ENCODE measurements at regions not wholly inside any gene's neighbourhood (a gene's known extent, or its start where the extent isn't known, plus 50 kb on each side); places are given as distances from the start of the nearest gene placed in this dataset.
"Not testable (repeated sequence)": the region's sequence is repeated elsewhere in the genome, so short reads cannot be mapped to it uniquely, and the experiment has no call there.

DNA sequence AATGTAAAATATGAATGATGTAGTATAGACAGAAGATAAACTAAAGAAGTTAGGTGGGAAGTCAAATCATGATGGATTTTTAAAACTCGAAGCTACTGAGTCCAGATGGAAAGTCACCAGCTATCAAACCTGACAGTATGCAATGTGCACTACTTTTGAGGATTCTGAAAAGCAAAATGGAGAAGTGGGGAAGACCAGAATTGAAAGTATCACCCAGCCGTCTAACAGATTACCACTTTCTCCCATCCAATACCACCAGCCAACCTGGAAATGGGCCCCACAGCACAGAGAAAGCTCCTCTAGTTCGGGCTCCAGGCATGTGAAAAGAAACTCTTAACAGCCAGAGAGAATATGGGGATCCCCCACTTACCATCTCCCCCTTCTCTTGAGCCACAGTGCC is 67.9 kb upstream of the SRRM3 start:
- TF ChIP-seq, protein P1, sequence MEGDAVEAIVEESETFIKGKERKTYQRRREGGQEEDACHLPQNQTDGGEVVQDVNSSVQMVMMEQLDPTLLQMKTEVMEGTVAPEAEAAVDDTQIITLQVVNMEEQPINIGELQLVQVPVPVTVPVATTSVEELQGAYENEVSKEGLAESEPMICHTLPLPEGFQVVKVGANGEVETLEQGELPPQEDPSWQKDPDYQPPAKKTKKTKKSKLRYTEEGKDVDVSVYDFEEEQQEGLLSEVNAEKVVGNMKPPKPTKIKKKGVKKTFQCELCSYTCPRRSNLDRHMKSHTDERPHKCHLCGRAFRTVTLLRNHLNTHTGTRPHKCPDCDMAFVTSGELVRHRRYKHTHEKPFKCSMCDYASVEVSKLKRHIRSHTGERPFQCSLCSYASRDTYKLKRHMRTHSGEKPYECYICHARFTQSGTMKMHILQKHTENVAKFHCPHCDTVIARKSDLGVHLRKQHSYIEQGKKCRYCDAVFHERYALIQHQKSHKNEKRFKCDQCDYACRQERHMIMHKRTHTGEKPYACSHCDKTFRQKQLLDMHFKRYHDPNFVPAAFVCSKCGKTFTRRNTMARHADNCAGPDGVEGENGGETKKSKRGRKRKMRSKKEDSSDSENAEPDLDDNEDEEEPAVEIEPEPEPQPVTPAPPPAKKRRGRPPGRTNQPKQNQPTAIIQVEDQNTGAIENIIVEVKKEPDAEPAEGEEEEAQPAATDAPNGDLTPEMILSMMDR (conservative IDR thresholded peaks at IDR 0.05) = no peak
- H3K27me3 Mint-ChIP-seq (ENCODE audit: low read depth) = peaks cover 76% of the 10 kb centered on the region
- no peak overlapping the region for H3K27ac Mint-ChIP-seq (ENCODE audit: unreplicated experiment)

DNA sequence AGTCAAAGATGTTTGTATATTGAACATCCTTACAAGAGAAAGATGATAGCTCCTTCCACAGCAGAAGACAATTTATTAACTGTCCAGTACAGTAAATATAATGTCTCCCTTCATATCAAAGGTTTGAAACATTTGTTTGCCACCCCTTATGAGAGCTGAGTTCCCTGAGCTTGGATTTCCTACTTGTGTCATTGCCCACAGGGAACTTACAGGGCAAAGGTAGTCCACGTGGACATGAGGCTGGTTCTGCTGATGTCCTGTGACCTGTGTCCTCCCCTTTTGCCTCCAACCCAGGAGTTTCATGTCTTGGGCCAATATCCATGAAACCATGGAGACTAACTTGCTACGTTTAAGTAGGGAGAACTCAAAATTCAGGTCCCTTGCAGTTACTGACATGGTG is 66.4 kb upstream of the SRRM3 start:
- not testable (repeated sequence) for H3K4me3 Mint-ChIP-seq; H3K27ac Mint-ChIP-seq (ENCODE audit: unreplicated experiment); H3K4me1 Mint-ChIP-seq; H3K36me3 Mint-ChIP-seq (ENCODE audit: low read depth); DNase-seq (ENCODE audit: low read depth, low spot score); H3K9me3 Mint-ChIP-seq
- peaks cover 84% of the 10 kb centered on the region for H3K27me3 Mint-ChIP-seq (ENCODE audit: low read depth)

More for the DNA sequence above, 67.9 kb upstream of the SRRM3 start:
- Mint-ChIP-seq H3K36me3 (ENCODE audit: low read depth) (no peaks in the 10 kb centered on the region), H3K9me3 (no peaks in the 10 kb centered on the region), H3K4me3 (no peak overlapping the region), H3K4me1 (no peaks in the 10 kb centered on the region)
- no peak for DNase-seq (ENCODE audit: low read depth, low spot score)

DNA sequence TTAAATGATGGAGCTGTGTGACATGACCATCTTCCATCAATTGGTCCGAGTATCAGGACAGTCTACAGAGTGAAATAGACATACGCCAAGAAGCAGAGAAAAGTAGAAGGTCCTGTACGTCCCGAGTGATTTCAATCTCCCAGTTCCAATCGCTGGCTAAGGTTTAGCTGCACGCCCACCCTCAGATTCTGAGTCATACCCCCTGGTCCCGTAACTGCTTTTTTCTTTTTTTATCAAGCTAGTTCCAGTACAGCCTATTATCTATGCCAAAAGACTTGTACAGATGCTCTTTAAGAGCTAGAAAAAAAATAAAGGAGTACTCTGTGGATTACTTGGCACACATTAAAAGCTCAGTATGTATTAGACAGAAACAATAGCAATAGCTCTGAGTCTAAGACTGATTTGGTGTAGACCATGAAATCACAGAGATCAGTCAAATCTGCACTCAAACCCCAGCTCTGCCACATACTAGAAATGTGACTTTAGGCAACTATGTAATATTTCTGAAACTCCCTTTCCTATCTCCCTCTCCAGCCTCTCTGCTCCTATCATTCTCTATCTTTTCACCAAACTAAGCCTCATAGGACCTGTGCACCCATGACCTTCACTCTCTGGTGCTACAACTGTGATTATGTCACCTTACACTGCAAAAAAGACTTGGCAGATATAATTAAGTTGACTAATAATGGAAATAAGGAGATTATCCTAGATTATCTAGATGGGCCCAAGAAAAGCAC is 63.0 kb upstream of the SRRM3 start:
- not testable (repeated sequence) for H3K4me3 Mint-ChIP-seq; H3K36me3 Mint-ChIP-seq (ENCODE audit: low read depth); DNase-seq (ENCODE audit: low read depth, low spot score); H3K27ac Mint-ChIP-seq (ENCODE audit: unreplicated experiment); H3K9me3 Mint-ChIP-seq; H3K4me1 Mint-ChIP-seq
- peaks cover 74% of the 10 kb centered on the region for H3K27me3 Mint-ChIP-seq (ENCODE audit: low read depth)

DNA sequence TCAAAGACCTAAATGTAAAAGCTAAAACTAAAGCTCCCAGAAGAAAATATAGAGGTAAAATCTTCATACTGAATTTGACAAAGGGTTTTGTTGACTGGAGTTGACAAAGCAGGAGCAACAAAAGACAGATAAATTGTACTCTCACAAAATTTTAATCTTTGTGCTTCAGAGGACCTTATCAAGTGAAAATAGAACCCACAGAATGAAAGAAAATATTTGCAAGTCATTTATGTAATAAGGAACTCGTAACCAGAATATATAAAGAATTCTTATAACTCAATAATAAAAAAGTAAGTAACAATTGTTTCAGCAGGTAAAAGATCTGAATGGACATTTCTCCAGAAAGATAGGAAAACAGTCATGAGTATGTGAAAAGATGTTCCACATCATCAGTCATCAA is 62.0 kb upstream of the SRRM3 start:
- no peak for DNase-seq (ENCODE audit: low read depth, low spot score)
- Mint-ChIP-seq H3K4me1 (no peaks in the 10 kb centered on the region), H3K27me3 (ENCODE audit: low read depth) (peaks cover 64% of the 10 kb centered on the region), H3K9me3 (no peaks in the 10 kb centered on the region), H3K27ac (ENCODE audit: unreplicated experiment) (no peak overlapping the region), H3K36me3 (ENCODE audit: low read depth) (no peaks in the 10 kb centered on the region), H3K4me3 (no peak overlapping the region)
- TF ChIP-seq, protein P1 (conservative IDR thresholded peaks at IDR 0.05) = no peak

DNA sequence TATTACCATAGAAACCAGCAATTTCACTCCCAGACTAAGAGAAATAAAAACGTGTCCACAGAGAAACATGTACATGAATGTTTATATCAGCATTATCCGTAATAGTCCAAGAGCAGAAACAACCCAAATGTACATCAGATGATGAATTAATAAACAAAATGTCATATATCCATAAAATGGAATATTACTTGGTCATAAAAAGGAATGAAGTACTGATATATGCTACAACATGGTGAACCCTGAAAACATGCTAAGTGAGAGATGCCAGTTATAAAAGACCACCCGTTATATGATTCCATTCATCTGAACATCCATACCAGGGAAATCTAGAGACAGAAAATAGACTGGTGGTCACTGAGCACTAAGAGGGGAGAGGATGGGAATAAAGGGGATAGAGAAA is 61.4 kb upstream of the SRRM3 start:
- H3K4me3 Mint-ChIP-seq; H3K27ac Mint-ChIP-seq (ENCODE audit: unreplicated experiment); H3K9me3 Mint-ChIP-seq; H3K4me1 Mint-ChIP-seq; DNase-seq (ENCODE audit: low read depth, low spot score); H3K36me3 Mint-ChIP-seq (ENCODE audit: low read depth): not testable (repeated sequence)
- H3K27me3 Mint-ChIP-seq (ENCODE audit: low read depth) = peaks cover 58% of the 10 kb centered on the region

DNA sequence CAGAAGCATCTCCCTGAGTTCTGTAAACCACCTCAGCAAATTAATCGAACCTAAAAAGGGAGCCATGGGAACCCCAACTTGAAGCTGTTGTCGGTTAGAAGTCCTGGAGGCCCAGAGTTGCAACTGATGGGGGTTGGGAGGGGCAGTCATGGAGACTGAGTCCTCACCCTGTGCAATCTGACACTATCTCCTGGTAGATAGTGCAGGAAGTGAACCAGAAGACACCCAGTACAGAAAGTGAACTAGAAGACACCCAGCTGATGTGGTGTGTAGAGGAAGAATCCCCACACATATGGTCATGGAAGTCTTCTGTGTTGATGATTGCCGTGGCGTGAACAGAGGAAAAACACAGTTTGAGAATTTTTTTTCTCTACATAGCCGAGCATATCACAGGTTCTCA is 58.8 kb upstream of the SRRM3 start:
- Mint-ChIP-seq H3K4me1 (peaks cover 3% of the 10 kb centered on the region), H3K9me3 (no peaks in the 10 kb centered on the region), H3K27ac (ENCODE audit: unreplicated experiment) (no peak overlapping the region), H3K4me3 (no peak overlapping the region), H3K27me3 (ENCODE audit: low read depth) (peaks cover 34% of the 10 kb centered on the region), H3K36me3 (ENCODE audit: low read depth) (no peaks in the 10 kb centered on the region)
- DNase-seq (ENCODE audit: low read depth, low spot score) = no peak
- TF ChIP-seq, protein P1 (conservative IDR thresholded peaks at IDR 0.05) = no peak

DNA sequence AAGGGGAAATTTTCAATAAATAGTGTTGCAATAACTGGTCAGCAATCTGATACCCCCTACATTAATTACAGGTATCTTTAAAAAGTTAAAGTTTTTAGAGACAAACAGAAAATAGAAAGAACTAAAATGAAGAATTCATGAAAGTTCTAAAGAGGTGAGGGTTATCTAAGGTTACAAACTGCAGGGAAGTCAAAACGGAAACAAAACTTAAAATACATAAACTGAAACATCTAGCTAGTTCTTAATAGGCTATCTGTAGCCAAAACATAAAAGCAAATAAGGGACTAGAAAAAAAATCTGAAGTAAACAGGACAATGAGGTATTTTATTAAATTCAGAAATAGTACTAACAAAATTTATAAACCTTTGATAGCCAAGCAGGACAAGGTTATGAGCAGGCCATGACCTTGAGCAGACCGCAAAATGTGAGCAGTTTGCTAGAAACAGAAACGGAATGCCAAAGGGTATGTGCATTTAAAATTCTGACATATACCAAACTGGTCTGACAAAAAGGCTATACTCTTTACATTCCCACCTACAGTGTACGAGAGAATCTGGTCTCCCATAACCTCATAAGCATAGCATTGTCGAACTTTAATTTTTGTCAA is 56.9 kb upstream of the SRRM3 start:
- H3K36me3 Mint-ChIP-seq (ENCODE audit: low read depth); H3K9me3 Mint-ChIP-seq; H3K27ac Mint-ChIP-seq (ENCODE audit: unreplicated experiment); H3K4me1 Mint-ChIP-seq; H3K4me3 Mint-ChIP-seq; DNase-seq (ENCODE audit: low read depth, low spot score): not testable (repeated sequence)
- peaks cover 15% of the 10 kb centered on the region for H3K27me3 Mint-ChIP-seq (ENCODE audit: low read depth)

All from neural crest cell (in vitro differentiated cells).